RWPE1 (cell line): ENCODE measurements at regions not wholly inside any gene's neighbourhood (a gene's known extent, or its start where the extent isn't known, plus 50 kb on each side); places are given as distances from the start of the nearest gene placed in this dataset.

Source experiments
- CTCF ChIA-PET: fragments of 350-600 bp; sonication (Branson Sonifier 250); formaldehyde crosslinking; extraction: SDS; loops from one replicate; lab custom pipeline; 2021; lab: Yijun Ruan, JAX
- POLR2A ChIA-PET: fragments of 400-600 bp; formaldehyde crosslinking; extraction: SDS; loops from one replicate; lab custom pipeline; 2020; ENCODE audit warnings: antibody characterized with exemption; ENCODE audit not compliant: low non-redundant PET; lab: Yijun Ruan, JAX
- DNase-seq: peaks from one replicate; pipeline ENCODE4 v3.0.0; 2012; ENCODE audit warnings: low spot score
- H3K27ac ChIP-seq: fragments of 450-650 bp; 2 replicates; pipeline ENCODE4 v1.5.1; 2017
- TF ChIP-seq, protein P1 (sequence below): fragments of 450-650 bp; conservative IDR thresholded peaks from 2 replicates; pipeline ENCODE4 v1.5.1; 2017; ENCODE audit warnings: low read depth, mild to moderate bottlenecking

GRCh38 chr4:134043266-134043665 lies 158.3 kb downstream of the PABPC4L start:
- ChIA-PET CTCF (no interaction called here), POLR2A (no interaction called here)
- no peak for DNase-seq

DNA sequence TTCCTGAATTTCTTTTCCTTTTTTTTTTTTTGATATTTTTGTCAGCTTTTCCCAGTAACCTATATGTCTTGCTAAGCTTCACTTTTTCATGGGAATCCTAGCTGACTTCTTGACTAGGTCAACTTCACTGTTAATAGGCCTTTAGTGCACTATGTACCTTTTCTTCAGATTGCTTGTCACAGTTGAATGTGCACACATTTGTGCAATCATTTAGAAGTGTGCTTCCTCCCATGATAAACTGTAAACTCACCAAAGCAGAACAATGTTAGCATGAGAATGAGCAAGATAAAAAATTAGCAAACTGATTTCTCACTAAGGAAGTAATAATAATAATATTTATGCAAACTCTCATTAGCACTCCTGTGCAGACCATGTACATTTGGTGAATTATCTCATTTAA lies 173.2 kb downstream of the PABPC4L start:
- no peak overlapping the region for H3K27ac ChIP-seq
- CTCF ChIA-PET, result no interaction called here
- DNase-seq, result no peak
- TF ChIP-seq, protein P1, sequence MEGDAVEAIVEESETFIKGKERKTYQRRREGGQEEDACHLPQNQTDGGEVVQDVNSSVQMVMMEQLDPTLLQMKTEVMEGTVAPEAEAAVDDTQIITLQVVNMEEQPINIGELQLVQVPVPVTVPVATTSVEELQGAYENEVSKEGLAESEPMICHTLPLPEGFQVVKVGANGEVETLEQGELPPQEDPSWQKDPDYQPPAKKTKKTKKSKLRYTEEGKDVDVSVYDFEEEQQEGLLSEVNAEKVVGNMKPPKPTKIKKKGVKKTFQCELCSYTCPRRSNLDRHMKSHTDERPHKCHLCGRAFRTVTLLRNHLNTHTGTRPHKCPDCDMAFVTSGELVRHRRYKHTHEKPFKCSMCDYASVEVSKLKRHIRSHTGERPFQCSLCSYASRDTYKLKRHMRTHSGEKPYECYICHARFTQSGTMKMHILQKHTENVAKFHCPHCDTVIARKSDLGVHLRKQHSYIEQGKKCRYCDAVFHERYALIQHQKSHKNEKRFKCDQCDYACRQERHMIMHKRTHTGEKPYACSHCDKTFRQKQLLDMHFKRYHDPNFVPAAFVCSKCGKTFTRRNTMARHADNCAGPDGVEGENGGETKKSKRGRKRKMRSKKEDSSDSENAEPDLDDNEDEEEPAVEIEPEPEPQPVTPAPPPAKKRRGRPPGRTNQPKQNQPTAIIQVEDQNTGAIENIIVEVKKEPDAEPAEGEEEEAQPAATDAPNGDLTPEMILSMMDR, result no peak
- POLR2A ChIA-PET, result no interaction called here

More at GRCh38 chr4:134043266-134043665, 158.3 kb downstream of the PABPC4L start:
- TF ChIP-seq, protein P1, result no peak
- H3K27ac ChIP-seq, result no peak overlapping the region

DNA sequence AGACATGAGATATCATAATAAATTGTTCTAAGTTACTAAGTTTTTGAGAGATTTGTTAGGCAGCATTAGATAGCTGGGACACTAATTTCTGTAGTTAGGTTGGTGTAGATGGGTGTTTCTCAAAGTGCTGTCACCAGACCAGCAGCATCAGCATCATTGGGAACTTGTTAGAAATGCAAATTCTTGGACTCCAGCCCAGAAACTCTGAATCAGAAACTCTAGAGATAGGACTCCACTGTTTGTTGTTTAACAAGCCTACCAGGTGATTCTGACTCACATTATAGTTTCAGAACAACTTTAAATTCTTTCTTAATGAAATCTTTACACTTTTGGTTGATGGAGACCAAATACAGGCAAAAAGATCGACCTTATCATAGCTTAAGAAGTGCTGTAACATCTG lies 173.7 kb downstream of the PABPC4L start:
- no peak overlapping the region for H3K27ac ChIP-seq

GRCh38 chr4:134024251-134024650 lies 177.3 kb downstream of the PABPC4L start:
- ChIA-PET POLR2A (interaction anchor here (0.6 kb wide), 1 partner anchor 791 kb away, joined by 10 read pairs; no protein-coding TSS in a partner anchor), CTCF (interaction anchor here (1.4 kb wide), 1 partner anchor 63 kb away, joined by 4 read pairs; no protein-coding TSS in a partner anchor)
- H3K27ac ChIP-seq, result no peak overlapping the region
- no peak for DNase-seq
- TF ChIP-seq, protein P1, result peak; percentile 20; the same call in 1 of the 2 replicates

More for the DNA sequence above, 173.7 kb downstream of the PABPC4L start:
- POLR2A ChIA-PET, result no interaction called here
- peak; percentile 26 for DNase-seq
- CTCF ChIA-PET, result no interaction called here
- TF ChIP-seq, protein P1, result no peak

DNA sequence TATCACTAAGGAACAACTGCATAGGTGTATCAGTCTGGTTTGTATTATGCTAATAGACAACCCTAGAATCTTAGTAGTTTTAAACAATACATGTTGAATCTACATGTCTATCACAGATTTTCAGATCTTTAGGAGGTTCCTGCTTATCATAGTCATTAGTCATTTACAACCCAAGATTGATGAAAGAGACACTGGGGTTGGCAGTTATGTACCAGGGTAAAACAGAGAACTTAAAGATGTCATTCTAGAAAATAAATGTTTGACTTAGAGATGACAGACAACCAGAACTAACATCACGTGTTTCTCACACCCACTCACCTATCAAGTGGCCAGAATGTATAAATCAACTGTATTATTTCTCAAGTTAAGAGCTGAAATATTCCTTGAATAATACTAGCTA lies 181.9 kb downstream of the PABPC4L start:
- no peak overlapping the region for H3K27ac ChIP-seq
- CTCF ChIA-PET, result no interaction called here
- DNase-seq, result no peak
- POLR2A ChIA-PET, result no interaction called here
- TF ChIP-seq, protein P1, result no peak

GRCh38 chr4:134018846-134019245 lies 182.7 kb downstream of the PABPC4L start:
- ChIA-PET POLR2A (no interaction called here), CTCF (no interaction called here)
- TF ChIP-seq, protein P1, result no peak
- no peak overlapping the region for H3K27ac ChIP-seq
- DNase-seq, result no peak
